NCI-H1694 treated with DMSO at 0.1 percent for 48 hours (cell line): ENCODE measurements at regions not wholly inside any gene's neighbourhood (a gene's known extent, or its start where the extent isn't known, plus 50 kb on each side); places are given as distances from the start of the nearest gene placed in this dataset.
A peak's percentile ranks its signal among the peaks of the same experiment; 100 is the strongest.

ENCODE experiments used
- DNase-seq: peaks from one replicate; lab custom pipeline; 2025; lab: John Stamatoyannopoulos, UW

DNA sequence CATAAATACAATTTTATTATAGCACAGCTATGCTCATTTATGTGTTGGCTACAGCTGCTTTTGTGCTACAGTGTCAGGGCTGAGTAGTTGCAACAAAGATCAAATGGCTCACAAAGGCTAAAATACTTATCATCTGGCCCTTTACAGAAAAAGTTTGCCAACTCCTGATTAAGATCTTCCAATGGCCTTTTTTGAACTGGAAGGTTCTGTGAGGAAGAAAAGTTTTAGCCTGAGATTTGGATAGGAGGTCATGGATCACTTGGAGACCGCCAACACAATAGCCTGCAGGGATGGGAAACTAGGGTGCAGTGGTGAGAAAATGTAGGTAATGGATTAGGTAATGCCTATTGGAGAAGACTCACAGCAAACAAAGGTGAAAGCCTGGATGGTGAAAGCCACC is 169.8 kb downstream of the NOC3L start:
- no peak for DNase-seq

GRCh38 chr10:94193466-94193924 is 169.2 kb downstream of the NOC3L start:
- no peak for DNase-seq

GRCh38 chr10:94194256-94194655 is 168.5 kb downstream of the NOC3L start:
- no peak for DNase-seq

DNA sequence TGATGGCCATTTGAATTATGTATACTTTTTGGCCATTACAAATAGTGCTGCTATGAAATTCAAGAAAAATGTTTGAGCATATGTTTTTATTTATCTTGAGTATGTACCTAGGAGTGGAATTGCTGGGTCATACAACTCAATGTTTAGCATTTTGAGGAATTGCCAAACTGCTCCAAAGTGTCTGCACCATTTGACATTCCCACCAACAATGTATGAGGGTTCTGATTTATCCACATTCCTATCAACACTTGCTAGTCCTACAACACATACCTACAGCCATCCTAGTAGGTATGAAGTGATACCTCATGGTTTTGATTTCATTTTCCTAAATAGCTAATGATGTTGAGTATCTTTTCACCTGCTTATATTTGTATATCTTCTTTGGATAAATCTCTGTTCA is 165.5 kb downstream of the NOC3L start:
- DNase-seq: no peak

DNA sequence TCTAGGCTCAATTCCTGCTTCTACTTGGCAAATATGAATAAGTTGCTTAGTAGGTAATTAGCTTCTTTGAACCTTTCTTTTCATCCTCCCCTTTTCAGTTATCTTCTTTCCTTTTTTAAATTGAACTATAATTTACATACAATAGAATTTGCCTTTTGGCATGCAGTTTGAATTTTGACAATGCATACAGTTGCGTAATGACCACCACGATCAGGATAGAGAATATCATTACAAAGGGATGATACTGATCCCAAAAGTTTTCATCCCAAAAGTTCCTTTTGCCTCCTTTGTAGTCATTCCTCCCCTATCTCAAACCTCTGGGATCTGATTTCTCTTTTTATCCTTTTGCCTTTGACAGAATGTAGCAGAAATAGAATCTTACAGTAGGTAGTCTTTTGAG is 164.4 kb downstream of the NOC3L start:
- DNase-seq: no peak

GRCh38 chr10:94199565-94199964 is 163.2 kb downstream of the NOC3L start:
- no peak for DNase-seq

GRCh38 chr10:94200146-94200837 is 162.4 kb downstream of the NOC3L start:
- no peak for DNase-seq

DNA sequence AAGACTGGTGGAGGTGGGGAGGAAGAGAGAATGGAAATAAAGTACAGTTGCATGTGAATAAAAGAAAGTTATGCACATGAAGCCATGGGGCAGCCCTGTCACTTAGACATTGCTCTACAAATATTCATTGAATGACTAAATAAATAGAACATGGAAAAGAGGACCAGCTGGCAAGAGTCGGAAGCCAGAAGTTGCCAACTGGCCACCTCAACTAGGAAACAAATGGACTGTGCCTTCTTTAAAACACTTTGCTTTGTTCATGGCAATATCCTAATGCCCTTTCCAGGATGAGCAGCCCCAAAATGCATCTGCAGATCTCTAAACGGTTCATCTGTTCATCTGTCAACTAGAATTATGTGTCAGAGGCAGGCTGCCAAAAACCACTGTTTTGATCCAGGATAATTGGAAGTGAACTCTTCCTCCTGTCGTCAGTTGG is 157.3 kb downstream of the NOC3L start:
- peak; percentile 91 for DNase-seq

DNA sequence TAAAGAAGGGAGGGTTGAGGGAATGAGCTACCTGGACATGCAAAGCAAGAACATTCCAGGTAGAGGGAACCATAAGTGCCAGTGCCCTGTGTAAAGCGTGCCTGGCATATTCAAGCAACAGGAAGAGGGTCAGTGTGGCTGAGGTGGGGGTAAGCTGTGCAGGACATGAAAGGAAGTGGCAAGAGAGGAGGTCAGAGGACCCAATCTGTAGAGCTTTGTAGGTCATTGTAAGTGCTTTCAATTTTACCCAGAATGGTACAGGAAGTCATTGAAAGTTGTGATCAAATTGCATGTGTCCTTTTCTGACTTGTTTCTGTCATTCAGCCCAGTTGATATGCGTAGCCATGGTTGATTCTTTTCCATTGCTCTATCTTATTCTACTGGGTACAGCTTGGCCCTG is 156.6 kb downstream of the NOC3L start:
- DNase-seq: no peak

DNA sequence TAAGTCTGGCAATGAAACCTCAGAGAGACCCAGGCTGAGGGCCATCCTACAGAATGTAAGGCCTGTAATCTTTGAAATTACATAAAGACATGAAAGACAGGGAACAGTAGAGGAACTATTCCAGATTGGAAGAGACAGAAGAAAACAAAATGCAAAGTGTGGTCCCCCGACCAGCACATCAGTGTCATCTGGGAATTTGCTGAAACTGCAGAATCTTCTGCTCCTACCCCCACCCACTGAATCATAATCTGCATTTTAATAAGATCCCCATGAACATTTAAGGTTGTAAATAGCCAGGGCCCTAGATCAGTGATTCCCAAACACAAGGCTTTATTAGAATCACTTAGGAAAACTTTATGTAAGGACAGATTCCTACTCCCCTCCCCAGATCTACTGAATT is 154.4 kb downstream of the NOC3L start:
- no peak for DNase-seq

DNA sequence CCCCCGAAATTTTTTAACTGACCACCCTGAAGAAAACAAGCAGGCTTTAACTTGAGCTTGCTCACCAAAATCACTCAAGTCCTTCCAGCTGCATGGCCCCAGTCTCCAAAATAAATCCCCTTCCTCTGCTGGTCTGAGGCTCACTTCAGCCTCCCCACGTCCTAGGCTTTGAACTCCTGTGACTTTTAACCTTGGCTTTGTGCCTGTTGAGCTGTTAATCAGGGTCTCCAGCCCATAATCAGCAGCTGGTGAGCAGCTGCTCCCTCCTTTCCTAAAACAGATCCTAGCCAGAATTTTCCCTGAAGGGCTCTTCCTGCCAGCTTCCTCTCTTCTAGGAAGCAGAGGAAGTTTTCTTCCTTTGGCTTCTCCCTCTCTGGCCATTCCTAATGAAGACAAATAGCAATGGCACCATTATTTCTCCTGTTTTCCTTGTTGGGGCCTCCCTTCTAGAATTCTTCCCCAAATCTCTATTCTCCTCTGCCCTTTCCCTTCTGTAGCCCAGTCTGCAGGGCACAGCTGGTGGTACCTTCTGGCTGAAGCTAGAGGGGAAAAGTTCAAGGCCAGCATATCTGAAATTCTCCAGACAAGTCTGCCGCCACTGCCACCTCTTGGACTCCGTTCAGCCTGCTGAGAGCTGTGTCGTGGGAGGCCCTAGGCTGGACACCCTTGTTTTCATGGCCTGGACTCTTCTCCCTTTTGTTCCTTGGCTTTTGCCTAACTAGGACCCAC is 152.1 kb downstream of the NOC3L start:
- DNase-seq: no peak

- DNase-seq: no peak
Measured at GRCh38 chr10:94211169-94211510, 151.6 kb downstream of the NOC3L start.

- no peak for DNase-seq
Measured at GRCh38 chr10:94213001-94213530, 149.7 kb downstream of the NOC3L start.

- DNase-seq: no peak
Measured at GRCh38 chr10:94213980-94214379, 148.8 kb downstream of the NOC3L start.

DNA sequence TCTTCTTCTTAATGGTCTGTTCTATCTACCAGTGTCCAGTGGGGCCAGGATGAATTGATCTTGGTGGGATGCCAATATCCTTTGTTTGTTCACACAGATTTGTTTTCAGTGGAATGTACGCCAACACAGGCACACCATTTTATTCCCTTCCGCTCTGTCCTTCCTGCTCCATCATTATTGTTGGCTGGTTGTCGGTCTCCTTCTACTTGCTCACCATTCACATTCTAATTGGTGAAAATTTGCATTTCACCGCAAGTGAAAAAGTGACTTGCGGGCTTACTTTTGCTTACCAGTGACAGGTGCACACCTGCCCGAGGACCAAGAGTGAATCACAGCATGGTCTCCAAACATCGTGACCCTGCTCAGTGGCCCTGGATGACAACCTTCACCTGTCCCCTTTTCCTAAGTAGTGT is 148.3 kb downstream of the NOC3L start:
- no peak for DNase-seq

DNA sequence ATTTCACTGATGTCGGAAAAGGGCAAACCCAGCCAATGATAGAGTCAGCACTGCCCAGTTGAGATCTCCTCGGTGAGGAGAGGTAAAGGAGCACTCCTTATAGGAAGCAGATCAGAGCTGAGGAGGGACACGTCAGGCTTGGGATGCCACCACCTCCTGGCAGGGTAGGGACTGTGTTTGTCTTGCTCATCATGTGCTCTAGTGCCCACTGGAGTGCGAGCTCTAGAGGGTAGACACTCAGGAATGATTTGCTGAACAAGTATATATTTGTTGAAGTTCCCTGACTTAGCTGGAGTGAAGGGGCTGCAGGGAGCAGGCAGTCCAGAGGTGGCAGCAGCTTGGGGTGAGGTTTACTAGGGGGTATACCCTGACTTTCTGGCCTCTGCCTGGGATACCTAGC is 146.5 kb downstream of the NOC3L start:
- DNase-seq: no peak

- DNase-seq: no peak
Measured at GRCh38 chr10:94217411-94217810, 145.3 kb downstream of the NOC3L start.

GRCh38 chr10:94218493-94219183 is 144.1 kb downstream of the NOC3L start:
- no peak for DNase-seq

- no peak for DNase-seq
Measured at GRCh38 chr10:94219829-94220228, 142.9 kb downstream of the NOC3L start.

GRCh38 chr10:94220717-94221116 is 142.0 kb downstream of the NOC3L start:
- DNase-seq: no peak

- DNase-seq: no peak
Measured at GRCh38 chr10:94223702-94224370, 138.9 kb downstream of the NOC3L start.

- no peak for DNase-seq
Measured at GRCh38 chr10:94224656-94225055, 138.1 kb downstream of the NOC3L start.
